H7 (cell line): ENCODE measurements at regions not wholly inside any gene's neighbourhood (a gene's known extent, or its start where the extent isn't known, plus 50 kb on each side); places are given as distances from the start of the nearest gene placed in this dataset.

Experiments used
- DNase-seq: peaks from one replicate; pipeline ENCODE4 v3.0.0; 2012
- H3K27me3 ChIP-seq: 2 replicates; pipeline ENCODE4 v1.6.0; 2011; ENCODE audit warnings: mild to moderate bottlenecking, low read length; ENCODE audit not compliant: control insufficient read depth, insufficient read depth
- H3K36me3 ChIP-seq: replicated peaks from 2 replicates; pipeline ENCODE4 v1.5.1; 2011; ENCODE audit warnings: low read length; ENCODE audit not compliant: control insufficient read depth, insufficient read depth
- H3K4me3 ChIP-seq: 2 replicates; pipeline ENCODE4 v1.5.1; 2011; ENCODE audit warnings: low read depth, mild to moderate bottlenecking, control low read depth, low read length, moderate library complexity; ENCODE audit not compliant: insufficient read depth

GRCh38 chr2:173664513-173664910 lies 300.7 kb downstream of the SP3 start:
- H3K36me3 ChIP-seq = no peaks in the 10 kb centered on the region
- H3K27me3 ChIP-seq = no peaks in the 10 kb centered on the region
- no peak overlapping the region for H3K4me3 ChIP-seq
- no peak for DNase-seq

- Histone ChIP-seq H3K4me3 (no peak overlapping the region), H3K27me3 (no peaks in the 10 kb centered on the region), H3K36me3 (no peaks in the 10 kb centered on the region)
- DNase-seq = no peak
Measured at GRCh38 chr2:173666171-173666888, 298.8 kb downstream of the SP3 start.

- H3K36me3 ChIP-seq = no peaks in the 10 kb centered on the region
- H3K27me3 ChIP-seq = no peaks in the 10 kb centered on the region
- no peak for DNase-seq
- no peak overlapping the region for H3K4me3 ChIP-seq
Measured at GRCh38 chr2:173667014-173667413, 298.2 kb downstream of the SP3 start.

GRCh38 chr2:173667415-173667814 lies 297.8 kb downstream of the SP3 start:
- H3K4me3 ChIP-seq = no peak overlapping the region
- H3K27me3 ChIP-seq = no peaks in the 10 kb centered on the region
- H3K36me3 ChIP-seq = no peaks in the 10 kb centered on the region
- no peak for DNase-seq

- Histone ChIP-seq H3K4me3 (no peak overlapping the region), H3K36me3 (no peaks in the 10 kb centered on the region), H3K27me3 (no peaks in the 10 kb centered on the region)
- no peak for DNase-seq
Measured at GRCh38 chr2:173669271-173669853, 295.8 kb downstream of the SP3 start.

GRCh38 chr2:173669888-173670287 lies 295.3 kb downstream of the SP3 start:
- DNase-seq = no peak
- Histone ChIP-seq H3K36me3 (no peaks in the 10 kb centered on the region), H3K27me3 (no peaks in the 10 kb centered on the region), H3K4me3 (no peak overlapping the region)

- no peak overlapping the region for H3K4me3 ChIP-seq
- H3K27me3 ChIP-seq = no peaks in the 10 kb centered on the region
- H3K36me3 ChIP-seq = no peaks in the 10 kb centered on the region
- no peak for DNase-seq
Measured at GRCh38 chr2:173672573-173673340, 292.4 kb downstream of the SP3 start.

GRCh38 chr2:173673640-173674039 lies 291.5 kb downstream of the SP3 start:
- H3K27me3 ChIP-seq = no peaks in the 10 kb centered on the region
- H3K36me3 ChIP-seq = no peaks in the 10 kb centered on the region
- no peak for DNase-seq
- no peak overlapping the region for H3K4me3 ChIP-seq

GRCh38 chr2:173676647-173677046 lies 288.5 kb downstream of the SP3 start:
- H3K36me3 ChIP-seq = no peaks in the 10 kb centered on the region
- DNase-seq = no peak
- H3K4me3 ChIP-seq = no peak overlapping the region
- H3K27me3 ChIP-seq = no peaks in the 10 kb centered on the region

GRCh38 chr2:173678186-173678585 lies 287.0 kb downstream of the SP3 start:
- no peaks in the 10 kb centered on the region for H3K27me3 ChIP-seq
- H3K36me3 ChIP-seq = no peaks in the 10 kb centered on the region
- H3K4me3 ChIP-seq = no peak overlapping the region
- no peak for DNase-seq

- no peak for DNase-seq
- Histone ChIP-seq H3K4me3 (no peak overlapping the region), H3K36me3 (no peaks in the 10 kb centered on the region), H3K27me3 (no peaks in the 10 kb centered on the region)
Measured at GRCh38 chr2:173680574-173680973, 284.6 kb downstream of the SP3 start.

GRCh38 chr2:173681881-173682650 lies 283.1 kb downstream of the SP3 start:
- H3K4me3 ChIP-seq = no peak overlapping the region
- no peaks in the 10 kb centered on the region for H3K36me3 ChIP-seq
- no peak for DNase-seq
- no peaks in the 10 kb centered on the region for H3K27me3 ChIP-seq

- Histone ChIP-seq H3K27me3 (no peaks in the 10 kb centered on the region), H3K36me3 (no peaks in the 10 kb centered on the region), H3K4me3 (no peak overlapping the region)
- DNase-seq = no peak
Measured at GRCh38 chr2:173684896-173685459, 280.2 kb downstream of the SP3 start.

- Histone ChIP-seq H3K36me3 (no peaks in the 10 kb centered on the region), H3K27me3 (no peaks in the 10 kb centered on the region), H3K4me3 (no peak overlapping the region)
- no peak for DNase-seq
Measured at GRCh38 chr2:173690349-173690748, 274.8 kb downstream of the SP3 start.
